ENCODE measurements at regions not wholly inside any gene's neighbourhood (a gene's known extent, or its start where the extent isn't known, plus 50 kb on each side); places are given as distances from the start of the nearest gene placed in this dataset.
A peak's percentile ranks its signal among the peaks of the same experiment; 100 is the strongest.

DNA sequence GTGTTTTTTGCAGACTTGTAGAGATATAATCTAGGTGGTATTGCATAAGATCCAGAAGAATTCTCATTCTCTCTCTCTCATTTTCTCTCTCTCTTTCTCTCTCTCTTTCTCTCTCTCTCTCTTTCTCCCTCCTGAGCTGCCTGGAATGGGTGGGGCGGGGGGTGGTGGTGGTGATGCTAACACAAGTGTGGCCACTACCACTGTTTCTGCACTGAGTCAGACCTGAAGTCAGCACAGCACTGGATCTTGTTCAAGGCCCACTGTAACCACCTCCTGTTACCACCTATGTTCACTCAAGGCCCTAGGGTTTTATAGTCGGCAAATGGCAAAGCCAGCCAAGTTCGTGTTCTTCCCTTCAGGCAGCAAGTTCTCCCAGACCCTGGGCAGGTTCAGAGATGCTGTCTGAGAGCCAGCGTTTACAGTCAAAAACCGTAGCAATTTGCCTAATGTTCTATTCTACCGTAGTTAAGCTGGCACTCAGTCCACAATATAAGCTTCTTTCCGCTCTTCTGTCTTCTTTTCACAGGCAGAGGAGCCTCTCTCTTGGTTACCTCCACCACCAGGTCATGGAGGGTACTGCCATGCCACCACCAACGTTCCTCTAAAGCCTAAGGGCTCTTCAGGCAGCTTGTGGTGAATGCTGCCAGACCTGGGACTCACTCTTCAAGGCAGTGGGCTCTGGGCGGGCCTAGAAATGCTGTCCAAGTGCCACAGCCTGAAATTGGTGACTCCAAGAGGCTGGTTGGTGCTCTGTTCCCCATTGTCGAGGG is 235.7 kb upstream of the PRR16 start:
- no peak for DNase-seq (ENCODE audit: low read depth in 2 of 2)

- DNase-seq (ENCODE audit: low read depth in 2 of 2) = no peak
These were observed 235.1 kb upstream of the PRR16 start for GRCh38 chr5:120229036-120229435.

DNA sequence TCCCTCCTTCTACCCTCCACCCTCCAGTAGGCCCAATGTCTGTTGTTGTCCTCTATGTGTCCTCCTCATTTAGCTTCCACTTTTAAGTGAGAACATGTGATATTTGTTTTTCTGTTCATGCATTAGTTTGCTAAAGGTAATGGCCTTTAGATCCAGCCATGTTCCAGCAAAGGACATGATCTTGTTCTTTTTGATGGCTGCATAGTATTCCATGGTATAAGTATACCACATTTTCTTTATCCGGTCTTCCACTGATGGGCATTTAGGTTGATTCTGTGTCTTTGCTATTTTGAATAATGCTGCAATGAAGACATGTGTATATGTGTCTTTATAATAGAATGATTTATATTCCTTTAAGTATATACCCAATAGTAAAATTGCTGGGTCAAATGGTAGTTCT is 232.5 kb upstream of the PRR16 start:
- no peak for DNase-seq (ENCODE audit: low read depth in 2 of 2)

GRCh38 chr5:120236360-120236759 is 227.7 kb upstream of the PRR16 start:
- no peak for DNase-seq (ENCODE audit: low read depth in 2 of 2)

DNA sequence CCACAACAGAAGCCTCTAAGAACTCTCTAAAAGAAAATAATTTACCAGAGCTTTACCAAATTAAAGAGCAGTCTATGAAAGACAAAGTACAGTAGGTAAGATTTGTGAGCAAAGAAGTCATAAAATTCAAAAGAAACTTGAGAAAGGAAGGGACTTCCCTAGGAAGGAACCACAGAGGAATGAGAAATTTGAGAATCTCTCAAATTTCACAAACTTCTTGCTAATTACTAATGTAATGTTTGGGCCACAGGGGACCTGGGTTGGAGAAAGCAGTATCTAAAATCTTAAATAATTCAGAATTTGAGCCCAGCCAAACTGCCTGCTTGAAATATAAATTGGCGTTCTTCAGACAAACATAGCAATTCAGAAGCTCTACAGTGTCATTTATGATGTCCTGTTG is 225.0 kb upstream of the PRR16 start:
- DNase-seq (ENCODE audit: low read depth in 2 of 2) = no peak

DNA sequence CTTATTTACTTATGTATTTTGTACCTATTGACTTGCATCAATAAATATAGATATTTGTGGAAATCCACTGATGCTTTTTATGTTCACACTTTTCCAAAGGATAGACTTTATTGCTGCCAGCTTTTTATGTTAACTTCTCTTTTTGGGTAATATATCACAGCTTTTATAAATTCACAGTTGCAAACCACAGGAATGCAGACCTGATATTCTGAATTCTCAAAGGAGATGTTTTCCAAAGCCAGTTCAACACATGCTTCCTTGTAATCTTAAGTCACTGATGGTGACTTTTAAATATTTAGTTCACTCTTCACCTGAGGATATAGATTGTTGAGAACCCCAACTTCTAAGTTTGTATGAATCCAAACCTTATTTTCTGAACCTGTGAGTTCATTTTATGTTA is 223.4 kb upstream of the PRR16 start:
- peak; percentile 26 to 30 for DNase-seq (ENCODE audit: low read depth in 2 of 2)

GRCh38 chr5:120241400-120241799 is 222.7 kb upstream of the PRR16 start:
- no peak for DNase-seq (ENCODE audit: low read depth in 2 of 2)

DNA sequence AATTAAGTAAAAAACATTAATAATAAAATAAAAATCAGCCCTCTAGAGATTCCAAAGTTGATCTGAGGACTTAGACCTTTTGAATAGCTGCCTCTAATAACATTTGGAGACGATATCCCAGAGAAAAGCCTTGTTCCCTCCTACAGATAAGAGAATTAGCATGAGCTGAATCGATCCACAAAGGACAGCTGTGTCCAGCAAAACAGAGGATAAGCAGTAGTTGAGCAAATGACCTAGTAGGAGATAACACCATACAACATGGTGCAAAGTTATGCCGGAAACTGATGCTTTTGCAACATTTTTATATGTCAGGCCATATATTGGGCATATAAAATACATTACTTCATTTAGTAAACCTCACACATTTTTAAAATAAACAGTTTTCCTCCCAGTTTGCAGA is 212.2 kb upstream of the PRR16 start:
- no peak for DNase-seq (ENCODE audit: low read depth in 2 of 2)

DNA sequence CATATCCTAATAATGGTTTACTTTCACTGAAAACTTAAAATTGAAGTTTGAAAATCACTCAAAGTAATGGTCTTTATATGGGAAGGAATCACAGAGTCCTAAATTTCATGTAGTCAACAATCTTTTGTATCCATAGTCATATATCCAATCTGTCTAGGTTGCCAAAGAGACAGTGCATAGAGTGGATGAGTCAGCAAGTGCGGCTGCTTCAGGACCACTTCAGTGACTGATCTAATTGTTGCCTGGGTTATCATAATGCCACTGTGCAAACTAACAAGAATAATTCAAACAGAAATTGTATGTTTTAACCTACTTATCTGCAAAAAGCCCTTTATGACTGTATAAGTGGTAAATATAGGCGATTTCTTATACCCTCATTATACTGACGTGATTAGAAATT is 211.3 kb upstream of the PRR16 start:
- no peak for DNase-seq (ENCODE audit: low read depth in 2 of 2)

DNA sequence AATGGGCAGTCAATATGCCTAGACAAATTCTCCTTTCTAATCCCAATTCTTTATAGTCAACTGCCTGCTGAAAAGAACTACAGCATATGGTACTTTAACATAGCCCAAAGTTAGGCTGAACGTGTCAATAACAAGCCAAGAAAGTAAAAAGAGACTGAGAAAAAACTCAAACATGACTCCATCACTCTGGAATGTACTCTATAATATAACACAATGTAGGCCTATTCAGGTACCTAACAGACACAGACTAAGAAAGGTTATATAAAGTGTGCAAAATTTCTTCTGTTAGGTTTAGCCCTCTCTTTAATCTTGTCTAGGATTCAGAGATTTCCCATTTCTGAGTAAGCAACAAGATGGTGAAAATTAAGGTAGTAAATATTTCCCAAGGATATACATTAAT is 209.7 kb upstream of the PRR16 start:
- no peak for DNase-seq (ENCODE audit: low read depth in 2 of 2)

DNA sequence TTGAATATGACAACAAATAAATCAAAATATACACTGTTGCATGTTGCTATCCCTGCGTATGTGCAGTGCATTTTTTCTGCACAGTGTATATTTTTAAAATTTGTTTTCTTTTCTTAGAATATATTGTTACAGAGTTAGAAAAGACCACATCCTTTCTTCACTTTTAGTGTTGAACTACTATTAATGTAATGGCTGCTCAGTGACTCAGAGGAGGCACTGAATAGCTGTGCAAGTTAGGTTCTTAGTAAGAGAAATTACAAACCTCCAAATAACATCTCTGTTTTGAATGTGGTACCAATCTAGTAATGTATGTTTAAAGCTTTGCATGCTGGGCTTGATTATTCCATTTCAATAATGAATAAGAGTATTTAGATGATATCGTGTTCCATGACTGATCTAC is 208.9 kb upstream of the PRR16 start:
- DNase-seq (ENCODE audit: low read depth in 2 of 2) = no peak

DNA sequence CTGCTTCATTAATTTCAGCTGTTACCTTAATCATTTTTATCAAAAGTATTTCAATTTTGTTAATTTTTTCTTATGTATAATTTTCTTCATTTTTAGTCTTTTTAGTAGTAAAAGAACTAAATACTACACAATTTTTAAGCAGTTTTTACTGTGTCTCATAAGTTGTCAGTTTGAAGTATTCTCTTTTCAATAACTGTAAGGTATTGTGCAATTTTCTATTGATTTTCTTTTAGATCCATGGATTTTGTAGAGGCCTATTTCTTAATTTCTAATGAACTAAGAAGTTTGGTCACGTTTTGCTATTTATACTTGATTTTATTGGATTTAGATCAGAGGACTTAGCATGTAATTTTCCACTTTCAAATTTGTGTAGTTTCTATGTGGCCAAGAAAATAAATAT is 207.7 kb upstream of the PRR16 start:
- DNase-seq (ENCODE audit: low read depth in 2 of 2) = no peak

DNA sequence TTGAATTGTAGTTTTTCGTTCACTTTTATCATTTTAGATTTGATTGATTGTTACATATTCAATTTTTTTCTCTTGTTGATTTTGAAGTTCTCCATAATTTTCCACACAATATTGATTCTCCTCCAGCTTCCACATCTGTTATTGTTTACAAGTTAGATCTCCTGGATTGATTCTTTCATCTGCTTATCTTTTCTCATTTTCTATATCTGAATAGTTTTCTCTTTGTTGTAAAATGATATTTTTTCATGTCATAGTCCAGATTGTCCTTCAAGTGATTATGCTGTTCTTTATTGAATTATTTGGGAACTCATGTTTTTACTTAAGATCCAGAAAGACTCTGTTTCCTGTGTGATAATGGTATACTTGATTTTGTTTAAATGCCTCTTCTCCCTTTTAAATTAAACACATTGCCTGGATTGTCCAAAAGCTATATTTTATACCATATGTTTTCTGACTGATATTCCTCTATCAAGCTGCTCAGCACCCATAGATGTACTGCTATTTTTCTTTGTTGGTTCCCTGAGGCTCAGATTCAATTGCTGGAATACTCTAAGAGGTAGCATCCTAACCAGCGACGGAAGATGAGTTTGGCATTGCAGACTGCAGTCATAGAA is 206.6 kb upstream of the PRR16 start:
- DNase-seq (ENCODE audit: low read depth in 2 of 2) = no peak

GRCh38 chr5:120258123-120258522 is 206.0 kb upstream of the PRR16 start:
- no peak for DNase-seq (ENCODE audit: low read depth in 2 of 2)

DNA sequence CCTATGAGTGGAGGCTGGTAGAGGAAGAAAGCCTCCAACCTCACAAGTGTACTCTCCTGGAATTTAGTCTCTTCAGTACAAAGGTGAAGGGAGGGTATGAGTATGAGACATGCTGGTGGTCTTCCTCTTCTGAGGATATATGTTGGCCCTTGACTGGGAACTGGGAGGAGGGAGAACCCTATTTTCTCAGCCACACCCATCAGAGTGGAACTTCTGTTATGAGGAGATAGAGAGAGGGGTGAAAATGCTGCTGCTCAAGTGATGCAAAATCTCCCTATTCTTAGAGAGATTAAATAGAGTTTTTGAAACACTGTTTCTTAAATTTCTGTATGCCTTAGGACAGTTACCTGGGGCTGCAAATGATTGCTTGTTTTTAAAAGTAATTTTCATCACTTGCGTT is 203.4 kb upstream of the PRR16 start:
- DNase-seq (ENCODE audit: low read depth in 2 of 2) = no peak

GRCh38 chr5:120270498-120270897 is 193.6 kb upstream of the PRR16 start:
- no peak for DNase-seq (ENCODE audit: low read depth in 2 of 2)

- DNase-seq (ENCODE audit: low read depth in 2 of 2) = peak; percentile 88 to 91
These were observed 170.3 kb upstream of the PRR16 start for GRCh38 chr5:120293796-120294195.

DNA sequence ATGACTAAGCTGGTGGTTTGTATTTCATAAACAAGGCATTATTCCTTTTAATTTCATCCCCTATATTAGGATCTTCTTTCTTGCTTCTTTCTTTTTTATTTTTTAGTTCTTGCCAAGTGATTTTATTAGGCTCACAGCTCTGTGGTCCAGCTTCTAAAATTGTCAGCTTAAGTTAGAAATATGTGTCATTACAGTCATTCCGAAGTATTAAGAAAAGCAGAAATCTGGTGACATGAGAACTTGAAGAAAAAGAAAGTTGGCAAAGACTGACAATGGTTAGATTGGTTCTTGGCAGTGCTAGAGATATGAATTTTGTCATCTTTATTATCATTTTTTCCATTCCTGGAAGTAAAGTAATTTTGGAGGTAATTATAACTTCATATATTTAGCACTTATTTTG is 166.5 kb upstream of the PRR16 start:
- peak in 1 of 2 experiments; percentile 11 for DNase-seq (ENCODE audit: low read depth in 2 of 2)

DNA sequence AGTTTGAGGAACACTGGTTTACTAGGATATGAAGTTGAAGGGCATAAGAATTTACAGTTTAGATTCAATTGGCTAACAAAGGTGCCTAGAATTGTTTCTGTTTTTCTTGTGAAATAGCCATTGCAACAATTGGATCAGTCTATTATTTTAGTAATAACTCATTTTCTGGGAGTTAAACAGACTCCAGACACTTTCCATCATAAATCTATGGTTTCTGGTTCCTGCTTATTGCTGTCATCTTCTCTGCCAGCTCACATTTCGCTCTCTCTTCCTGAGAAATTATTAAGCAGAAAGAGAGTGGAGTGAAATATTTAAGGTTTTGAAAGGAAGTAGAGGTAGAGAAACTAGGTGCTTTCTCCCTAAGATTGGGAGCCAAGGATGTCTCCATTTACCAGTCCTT is 165.1 kb upstream of the PRR16 start:
- DNase-seq (ENCODE audit: low read depth in 2 of 2) = peak in 1 of 2 experiments; percentile 28

DNA sequence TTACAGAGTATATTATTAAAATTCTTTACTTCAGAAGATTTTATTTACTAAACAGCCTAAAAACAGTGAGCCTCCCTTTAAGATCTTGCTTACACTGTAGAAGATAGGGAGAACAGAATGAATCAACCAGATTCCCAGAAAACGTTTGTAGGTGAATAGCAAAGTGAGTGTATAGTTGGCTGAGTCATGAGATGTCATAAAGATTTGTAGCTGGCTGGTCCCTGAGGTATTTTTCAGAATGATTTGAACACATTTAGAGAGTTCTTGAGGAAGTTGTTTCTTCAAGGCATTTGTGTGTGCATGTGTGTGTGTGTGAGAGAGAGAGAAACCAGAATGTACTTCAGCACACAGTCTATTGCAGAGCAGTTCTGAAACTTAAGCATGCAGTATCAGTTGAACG is 159.4 kb upstream of the PRR16 start:
- DNase-seq (ENCODE audit: low read depth in 2 of 2) = peak; percentile 91 to 92

- no peak for DNase-seq (ENCODE audit: low read depth in 2 of 2)
These were observed 157.8 kb upstream of the PRR16 start for GRCh38 chr5:120306303-120306702.

GRCh38 chr5:120314191-120314590 is 149.9 kb upstream of the PRR16 start:
- DNase-seq (ENCODE audit: low read depth in 2 of 2) = no peak

GRCh38 chr5:120320626-120321025 is 143.5 kb upstream of the PRR16 start:
- DNase-seq (ENCODE audit: low read depth in 2 of 2) = no peak

GRCh38 chr5:120326651-120327050 is 137.4 kb upstream of the PRR16 start:
- no peak for DNase-seq (ENCODE audit: low read depth in 2 of 2)
